ENCODE measurements at regions not wholly inside any gene's neighbourhood (a gene's known extent, or its start where the extent isn't known, plus 50 kb on each side); places are given as distances from the start of the nearest gene placed in this dataset.

GRCh38 chr18:54509793-54510192 is 81.3 kb upstream of the DYNAP start:
- CTCF ChIA-PET: no interaction called here
- POLR2A ChIA-PET: no interaction called here
- TF ChIP-seq FOXA1 (IDR thresholded peaks at IDR 0.05): no peak
- TF ChIP-seq CTBP1 (IDR thresholded peaks at IDR 0.05; ENCODE audit: borderline replicate concordance): no peak
- TF ChIP-seq HDGF (IDR thresholded peaks at IDR 0.05; ENCODE audit: borderline replicate concordance): no peak
- no peak for TF ChIP-seq BHLHE40 (IDR thresholded peaks at IDR 0.05; ENCODE audit: borderline replicate concordance)
- TF ChIP-seq L3MBTL2 (conservative IDR thresholded peaks at IDR 0.05): no peak
- no peak for DNase-seq (ENCODE audit: extremely low spot score)

- no peak for DNase-seq (ENCODE audit: extremely low spot score)
- TF ChIP-seq SP1 (IDR thresholded peaks at IDR 0.05) (no peak), FOXA1 (IDR thresholded peaks at IDR 0.05) (no peak), SUZ12 (IDR thresholded peaks at IDR 0.05) (no peak), ZNF384 (IDR thresholded peaks at IDR 0.05) (no peak), ELF4 (IDR thresholded peaks at IDR 0.05) (no peak), FOXM1 (IDR thresholded peaks at IDR 0.05; ENCODE audit: borderline replicate concordance) (no peak), CTBP1 (IDR thresholded peaks at IDR 0.05; ENCODE audit: borderline replicate concordance) (no peak)
- ChIA-PET CTCF (no interaction called here), POLR2A (no interaction called here)
Observed at GRCh38 chr18:54515149-54515548, 75.9 kb upstream of the DYNAP start.

- DNase-seq (ENCODE audit: extremely low spot score): no peak
- POLR2A ChIA-PET: no interaction called here
- no peak for TF ChIP-seq TARDBP (IDR thresholded peaks at IDR 0.05)
- no peak for TF ChIP-seq HDGF (IDR thresholded peaks at IDR 0.05; ENCODE audit: borderline replicate concordance)
- TF ChIP-seq FOXK2 (IDR thresholded peaks at IDR 0.05): no peak
- TF ChIP-seq L3MBTL2 (conservative IDR thresholded peaks at IDR 0.05): no peak
- no peak for TF ChIP-seq ZNF384 (IDR thresholded peaks at IDR 0.05)
- TF ChIP-seq SP1 (IDR thresholded peaks at IDR 0.05): no peak
- no peak for TF ChIP-seq CTBP1 (IDR thresholded peaks at IDR 0.05; ENCODE audit: borderline replicate concordance)
- TF ChIP-seq ARNT (IDR thresholded peaks at IDR 0.05): no peak
- CTCF ChIA-PET: no interaction called here
Observed at GRCh38 chr18:54517521-54517920, 73.5 kb upstream of the DYNAP start.

- ChIA-PET POLR2A (no interaction called here), CTCF (no interaction called here)
Observed at GRCh38 chr18:54521846-54522245, 69.2 kb upstream of the DYNAP start.

GRCh38 chr18:54528942-54529376 is 62.1 kb upstream of the DYNAP start:
- CTCF ChIA-PET: no interaction called here

More at GRCh38 chr18:54521846-54522245, 69.2 kb upstream of the DYNAP start:
- TF ChIP-seq PKNOX1 (IDR thresholded peaks at IDR 0.05) (no peak), SUZ12 (IDR thresholded peaks at IDR 0.05) (no peak), NFRKB (IDR thresholded peaks at IDR 0.05) (no peak), SP1 (IDR thresholded peaks at IDR 0.05) (no peak), L3MBTL2 (conservative IDR thresholded peaks at IDR 0.05) (no peak), LEF1 (IDR thresholded peaks at IDR 0.05; ENCODE audit: borderline replicate concordance) (no peak), ZNF384 (IDR thresholded peaks at IDR 0.05) (no peak), CTBP1 (IDR thresholded peaks at IDR 0.05; ENCODE audit: borderline replicate concordance) (no peak), FOXA1 (IDR thresholded peaks at IDR 0.05) (no peak), FOXK2 (IDR thresholded peaks at IDR 0.05) (no peak), FOXM1 (IDR thresholded peaks at IDR 0.05; ENCODE audit: borderline replicate concordance) (no peak), ELF4 (IDR thresholded peaks at IDR 0.05) (no peak), TARDBP (IDR thresholded peaks at IDR 0.05) (no peak), HDGF (IDR thresholded peaks at IDR 0.05; ENCODE audit: borderline replicate concordance) (no peak), ARNT (IDR thresholded peaks at IDR 0.05) (no peak), BHLHE40 (IDR thresholded peaks at IDR 0.05; ENCODE audit: borderline replicate concordance) (no peak)
- no peak for DNase-seq (ENCODE audit: extremely low spot score)

GRCh38 chr18:54529444-54529843 is 61.6 kb upstream of the DYNAP start:
- ChIA-PET CTCF (no interaction called here), POLR2A (no interaction called here)
- DNase-seq (ENCODE audit: extremely low spot score): no peak
- TF ChIP-seq SP1 (IDR thresholded peaks at IDR 0.05) (no peak), NFRKB (IDR thresholded peaks at IDR 0.05) (no peak), LEF1 (IDR thresholded peaks at IDR 0.05; ENCODE audit: borderline replicate concordance) (no peak), SUZ12 (IDR thresholded peaks at IDR 0.05) (no peak), TARDBP (IDR thresholded peaks at IDR 0.05) (no peak), FOXA1 (IDR thresholded peaks at IDR 0.05) (no peak), PKNOX1 (IDR thresholded peaks at IDR 0.05) (no peak), HDGF (IDR thresholded peaks at IDR 0.05; ENCODE audit: borderline replicate concordance) (no peak), ARNT (IDR thresholded peaks at IDR 0.05) (no peak), ZNF384 (IDR thresholded peaks at IDR 0.05) (no peak), CTBP1 (IDR thresholded peaks at IDR 0.05; ENCODE audit: borderline replicate concordance) (no peak), FOXM1 (IDR thresholded peaks at IDR 0.05; ENCODE audit: borderline replicate concordance) (no peak), ELF4 (IDR thresholded peaks at IDR 0.05) (no peak), BHLHE40 (IDR thresholded peaks at IDR 0.05; ENCODE audit: borderline replicate concordance) (no peak), FOXK2 (IDR thresholded peaks at IDR 0.05) (no peak), L3MBTL2 (conservative IDR thresholded peaks at IDR 0.05) (no peak)

More at GRCh38 chr18:54528942-54529376, 62.1 kb upstream of the DYNAP start:
- no peak for DNase-seq (ENCODE audit: extremely low spot score)
- no peak for TF ChIP-seq CTBP1 (IDR thresholded peaks at IDR 0.05; ENCODE audit: borderline replicate concordance)
- no peak for TF ChIP-seq LEF1 (IDR thresholded peaks at IDR 0.05; ENCODE audit: borderline replicate concordance)
- TF ChIP-seq SUZ12 (IDR thresholded peaks at IDR 0.05): no peak
- TF ChIP-seq FOXK2 (IDR thresholded peaks at IDR 0.05): no peak
- TF ChIP-seq PKNOX1 (IDR thresholded peaks at IDR 0.05): no peak
- no peak for TF ChIP-seq FOXM1 (IDR thresholded peaks at IDR 0.05; ENCODE audit: borderline replicate concordance)
- TF ChIP-seq NFRKB (IDR thresholded peaks at IDR 0.05): no peak
- no peak for TF ChIP-seq FOXA1 (IDR thresholded peaks at IDR 0.05)
- TF ChIP-seq ZNF384 (IDR thresholded peaks at IDR 0.05): no peak
- TF ChIP-seq SP1 (IDR thresholded peaks at IDR 0.05): no peak
- TF ChIP-seq ARNT (IDR thresholded peaks at IDR 0.05): no peak
- TF ChIP-seq ELF4 (IDR thresholded peaks at IDR 0.05): no peak
- no peak for TF ChIP-seq BHLHE40 (IDR thresholded peaks at IDR 0.05; ENCODE audit: borderline replicate concordance)
- no peak for TF ChIP-seq L3MBTL2 (conservative IDR thresholded peaks at IDR 0.05)
- POLR2A ChIA-PET: no interaction called here

Data from HEK293T (cell line).